CD4-positive, CD25-positive, alpha-beta regulatory T cell (primary cell): ENCODE measurements at regions not wholly inside any gene's neighbourhood (a gene's known extent, or its start where the extent isn't known, plus 50 kb on each side); places are given as distances from the start of the nearest gene placed in this dataset.
"Not testable (repeated sequence)": the region's sequence is repeated elsewhere in the genome, so short reads cannot be mapped to it uniquely, and the experiment has no call there.

Source experiments
- ATAC-seq, 2 donors: fragments of 150-1000 bp; cut with Tn5 transposase; one replicate each; pipeline ENCODE4 v1.10.0; 2021; ENCODE audit warnings: low read depth in 2 of 2, moderate number of reproducible peaks in 2 of 2, moderate library complexity in 1 of 2
- DNase-seq, 3 donors: peaks; one replicate each; pipeline versions ENCODE4 v3.0.0 to v3.0.0-alpha.2; 2012 to 2022; ENCODE audit warnings: mixed read lengths in 1 of 3
- H3K27ac ChIP-seq: one replicate; pipeline ENCODE4 v1.7.0; 2013; ENCODE audit warnings: mild to moderate bottlenecking, low read length; ENCODE audit not compliant: insufficient read depth, poor library complexity, severe bottlenecking
- H3K27me3 ChIP-seq: one replicate; pipeline ENCODE4 v1.7.0; 2013; ENCODE audit warnings: low read length; ENCODE audit not compliant: control insufficient read depth, insufficient read depth
- H3K36me3 ChIP-seq: one replicate; pipeline ENCODE4 v1.7.0; 2013; ENCODE audit warnings: mild to moderate bottlenecking, low read length, moderate library complexity; ENCODE audit not compliant: control insufficient read depth, insufficient read depth
- H3K4me1 ChIP-seq: 2 replicates; pipeline ENCODE4 v1.7.0; 2013; ENCODE audit warnings: mild to moderate bottlenecking, low read length; ENCODE audit not compliant: insufficient read depth, control insufficient read depth, poor library complexity, severe bottlenecking
- H3K4me3 ChIP-seq: one replicate; pipeline ENCODE4 v1.7.0; 2013; ENCODE audit warnings: low read depth, mild to moderate bottlenecking, low read length, moderate library complexity
- H3K9me3 ChIP-seq, 2 experiments: 1 replicate in 1 of 2; 2 replicates in 1 of 2; pipeline ENCODE4 v1.7.0; 2013; ENCODE audit warnings: low read length in 2 of 2, mild to moderate bottlenecking in 1 of 2, moderate library complexity in 1 of 2; ENCODE audit not compliant: control insufficient read depth in 2 of 2
- H3K27ac Mint-ChIP-seq, 3 donors: one replicate each; pipeline ENCODE4 v1.8.0; 2020 to 2022; ENCODE audit warnings: mild to moderate bottlenecking in 3 of 3, mixed read lengths in 3 of 3, moderate library complexity in 2 of 3
- H3K27me3 Mint-ChIP-seq: one replicate; pipeline ENCODE4 v1.8.0; 2022; ENCODE audit warnings: mild to moderate bottlenecking, mixed read lengths
- H3K36me3 Mint-ChIP-seq: one replicate; pipeline ENCODE4 v1.8.0; 2020; ENCODE audit warnings: mixed read lengths
- H3K4me1 Mint-ChIP-seq, 4 donors: one replicate each; pipeline ENCODE4 v1.8.0; 2020 to 2022; ENCODE audit warnings: mixed read lengths in 4 of 4, mild to moderate bottlenecking in 1 of 4
- H3K4me3 Mint-ChIP-seq, 4 donors: one replicate each; pipeline ENCODE4 v1.8.0; 2020 to 2022; ENCODE audit warnings: mild to moderate bottlenecking in 4 of 4, mixed read lengths in 4 of 4, moderate library complexity in 3 of 4
- H3K9me3 Mint-ChIP-seq, 7 donors: one replicate each; pipeline ENCODE4 v1.8.0; 2020 to 2022; ENCODE audit warnings: mixed read lengths in 7 of 7, mild to moderate bottlenecking in 3 of 7, moderate library complexity in 2 of 7

- Mint-ChIP-seq H3K4me1 (no peaks in the 10 kb centered on the region), H3K27me3 (no peaks in the 10 kb centered on the region), H3K36me3 (no peaks in the 10 kb centered on the region), H3K27ac (no peak overlapping the region), H3K4me3 (no peak overlapping the region), H3K9me3 (peaks cover 0 to 5% (median 0%) of the 10 kb centered on the region in 7 donors)
- Histone ChIP-seq H3K4me1 (no peaks in the 10 kb centered on the region), H3K9me3 (no peaks in the 10 kb centered on the region), H3K36me3 (no peaks in the 10 kb centered on the region), H3K27me3 (no peaks in the 10 kb centered on the region), H3K4me3 (no peak overlapping the region), H3K27ac (no peak overlapping the region)
- ATAC-seq (no peak), DNase-seq (no peak)
Observed at GRCh38 chr7:131931370-131931769, 374.9 kb upstream of the PODXL start.

GRCh38 chr7:131929632-131930031 lies 373.2 kb upstream of the PODXL start:
- no peaks in the 10 kb centered on the region for H3K4me1 Mint-ChIP-seq
- H3K9me3 Mint-ChIP-seq = peaks cover 0 to 4% (median 0%) of the 10 kb centered on the region in 7 donors
- Histone ChIP-seq H3K36me3 (no peaks in the 10 kb centered on the region), H3K4me1 (no peaks in the 10 kb centered on the region), H3K9me3 (no peaks in the 10 kb centered on the region), H3K27me3 (no peaks in the 10 kb centered on the region), H3K27ac (no peak overlapping the region), H3K4me3 (no peak overlapping the region)
- no peaks in the 10 kb centered on the region for H3K36me3 Mint-ChIP-seq
- H3K27ac Mint-ChIP-seq = no peak overlapping the region
- no peak for DNase-seq
- ATAC-seq = no peak
- no peak overlapping the region for H3K4me3 Mint-ChIP-seq
- H3K27me3 Mint-ChIP-seq = no peaks in the 10 kb centered on the region

DNA sequence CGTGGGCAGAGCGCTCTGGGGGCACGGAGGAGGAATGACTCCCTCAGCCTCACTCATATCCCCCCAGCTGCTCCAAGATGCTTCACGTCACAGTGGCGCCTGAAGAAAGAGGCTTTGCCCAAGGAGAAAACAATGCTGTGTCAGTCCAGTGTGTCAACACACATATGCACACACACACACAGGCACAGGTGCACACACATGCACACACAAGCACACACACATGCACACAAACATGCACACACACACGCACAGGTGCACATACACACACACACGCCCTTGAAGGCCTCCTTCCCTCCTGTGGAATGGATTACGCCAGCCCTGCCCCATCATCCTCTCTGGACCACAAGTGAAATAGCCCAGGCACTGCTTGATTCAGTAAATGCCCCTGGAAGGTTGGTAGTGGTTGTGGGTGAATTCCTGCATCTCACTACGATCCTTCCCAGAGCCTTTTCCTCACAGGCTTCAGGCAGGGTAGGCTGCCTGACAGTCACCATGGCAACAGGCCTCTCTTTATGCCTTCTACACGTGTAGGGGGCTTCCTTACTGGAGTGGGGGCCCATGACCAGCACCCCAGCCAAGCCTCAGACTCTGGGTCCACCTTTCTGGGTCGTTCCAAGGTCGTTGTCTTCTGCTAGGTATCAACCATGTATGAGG lies 371.5 kb upstream of the PODXL start:
- peaks cover 0 to 4% (median 0%) of the 10 kb centered on the region in 7 donors for H3K9me3 Mint-ChIP-seq
- H3K36me3 ChIP-seq = no peaks in the 10 kb centered on the region
- no peak overlapping the region for H3K27ac ChIP-seq
- no peaks in the 10 kb centered on the region for H3K4me1 ChIP-seq
- no peak for ATAC-seq
- no peaks in the 10 kb centered on the region for H3K9me3 ChIP-seq
- H3K36me3 Mint-ChIP-seq = no peaks in the 10 kb centered on the region
- H3K4me3 Mint-ChIP-seq = no peak overlapping the region
- DNase-seq = no peak
- no peaks in the 10 kb centered on the region for H3K4me1 Mint-ChIP-seq
- no peak overlapping the region for H3K4me3 ChIP-seq
- H3K27me3 ChIP-seq = no peaks in the 10 kb centered on the region
- H3K27ac Mint-ChIP-seq = no peak overlapping the region
- H3K27me3 Mint-ChIP-seq = no peaks in the 10 kb centered on the region

GRCh38 chr7:131925636-131926035 lies 369.2 kb upstream of the PODXL start:
- Histone ChIP-seq H3K4me1 (no peaks in the 10 kb centered on the region), H3K9me3 (no peaks in the 10 kb centered on the region), H3K4me3 (no peak overlapping the region), H3K27me3 (no peaks in the 10 kb centered on the region), H3K36me3 (no peaks in the 10 kb centered on the region), H3K27ac (no peak overlapping the region)
- Mint-ChIP-seq H3K36me3 (no peaks in the 10 kb centered on the region), H3K27ac (no peak overlapping the region), H3K4me1 (no peaks in the 10 kb centered on the region), H3K27me3 (peaks cover 4% of the 10 kb centered on the region), H3K9me3 (peaks cover 0 to 4% (median 0%) of the 10 kb centered on the region in 7 donors), H3K4me3 (no peak overlapping the region)
- no peak for DNase-seq
- ATAC-seq = no peak

GRCh38 chr7:131924857-131925256 lies 368.4 kb upstream of the PODXL start:
- no peaks in the 10 kb centered on the region for H3K4me1 Mint-ChIP-seq
- peaks cover 4% of the 10 kb centered on the region for H3K27me3 Mint-ChIP-seq
- Histone ChIP-seq H3K9me3 (no peaks in the 10 kb centered on the region), H3K36me3 (no peaks in the 10 kb centered on the region), H3K4me1 (no peaks in the 10 kb centered on the region), H3K27me3 (no peaks in the 10 kb centered on the region), H3K4me3 (peak overlapping the region; percentile 15), H3K27ac (no peak overlapping the region)
- DNase-seq (no peak), ATAC-seq (no peak)
- H3K36me3 Mint-ChIP-seq = no peaks in the 10 kb centered on the region
- no peak overlapping the region for H3K4me3 Mint-ChIP-seq
- H3K9me3 Mint-ChIP-seq = no peaks in the 10 kb centered on the region
- no peak overlapping the region for H3K27ac Mint-ChIP-seq

DNA sequence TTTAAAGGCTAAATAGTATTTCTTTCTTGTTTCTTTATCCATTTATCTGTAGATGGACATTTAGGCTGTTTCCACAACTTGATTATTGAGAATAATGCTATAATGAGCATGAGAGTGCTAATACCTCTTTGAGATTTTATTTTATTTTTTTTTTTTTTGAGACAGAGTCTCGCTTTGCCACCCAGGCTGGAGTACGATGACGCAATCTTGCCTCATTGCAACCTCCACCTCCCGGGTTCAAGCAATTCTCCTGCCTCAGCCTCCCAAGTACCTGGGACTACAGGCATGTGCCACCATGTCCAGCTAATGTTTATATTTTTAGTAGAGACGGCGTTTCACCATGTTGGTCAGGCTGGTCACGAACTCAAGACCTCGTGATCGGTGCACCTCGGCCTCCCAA lies 366.5 kb upstream of the PODXL start:
- not testable (repeated sequence) for H3K27ac Mint-ChIP-seq, H3K27me3 ChIP-seq, H3K4me3 Mint-ChIP-seq, H3K36me3 ChIP-seq, H3K9me3 ChIP-seq, ATAC-seq, H3K4me3 ChIP-seq, H3K27ac ChIP-seq, H3K4me1 ChIP-seq, H3K4me1 Mint-ChIP-seq, DNase-seq, H3K27me3 Mint-ChIP-seq, H3K36me3 Mint-ChIP-seq, H3K9me3 Mint-ChIP-seq

DNA sequence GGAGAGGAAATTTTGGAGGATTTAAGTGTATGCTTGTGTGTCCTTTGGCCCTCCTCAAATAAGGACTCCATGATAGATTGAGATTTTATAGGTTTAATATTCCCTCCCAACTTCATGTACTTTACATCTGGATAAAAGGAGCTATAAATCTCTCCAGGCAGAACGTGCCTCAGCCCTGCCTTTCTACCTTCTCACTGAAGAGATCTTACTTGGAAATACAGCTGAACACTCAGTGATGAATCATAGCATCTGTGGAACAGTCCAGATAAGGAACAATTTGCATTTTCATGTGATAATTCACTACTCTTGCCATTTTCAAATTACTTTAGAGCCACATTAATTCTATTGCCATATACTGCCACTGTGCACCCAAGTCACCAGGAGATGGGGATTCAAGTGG lies 364.6 kb upstream of the PODXL start:
- Histone ChIP-seq H3K27me3 (no peaks in the 10 kb centered on the region), H3K36me3 (no peaks in the 10 kb centered on the region), H3K4me3 (no peak overlapping the region), H3K4me1 (no peaks in the 10 kb centered on the region), H3K9me3 (no peaks in the 10 kb centered on the region), H3K27ac (no peak overlapping the region)
- no peak for DNase-seq
- ATAC-seq = no peak
- Mint-ChIP-seq H3K36me3 (no peaks in the 10 kb centered on the region), H3K4me3 (no peak overlapping the region), H3K27ac (no peak overlapping the region), H3K27me3 (peaks cover 4% of the 10 kb centered on the region), H3K9me3 (no peaks in the 10 kb centered on the region), H3K4me1 (no peaks in the 10 kb centered on the region)

- H3K9me3 ChIP-seq = no peaks in the 10 kb centered on the region
- H3K4me1 Mint-ChIP-seq = no peaks in the 10 kb centered on the region
- H3K27me3 Mint-ChIP-seq = peaks cover 4% of the 10 kb centered on the region
- no peak overlapping the region for H3K27ac ChIP-seq
- H3K4me3 Mint-ChIP-seq = no peak overlapping the region
- H3K4me1 ChIP-seq = no peaks in the 10 kb centered on the region
- no peaks in the 10 kb centered on the region for H3K36me3 Mint-ChIP-seq
- H3K27me3 ChIP-seq = no peaks in the 10 kb centered on the region
- H3K27ac Mint-ChIP-seq = no peak overlapping the region
- H3K36me3 ChIP-seq = no peaks in the 10 kb centered on the region
- no peak overlapping the region for H3K4me3 ChIP-seq
- no peak for DNase-seq
- no peaks in the 10 kb centered on the region for H3K9me3 Mint-ChIP-seq
- ATAC-seq = no peak
Observed at GRCh38 chr7:131919920-131920709, 363.7 kb upstream of the PODXL start.
